ENCODE measurements at regions not wholly inside any gene's neighbourhood (a gene's known extent, or its start where the extent isn't known, plus 50 kb on each side); places are given as distances from the start of the nearest gene placed in this dataset.

GRCh38 chr2:48109491-48110204 is 203.3 kb upstream of the FBXO11 start:
- ATAC-seq (no peak), DNase-seq (ENCODE audit: extremely low read depth in 1 of 4, low spot score in 3 of 4) (no peak), FAIRE-seq (no peak)
- H3K36me3 ChIP-seq (ENCODE audit: control insufficient read depth, insufficient read depth, low read length): no peaks in the 10 kb centered on the region
- H3K4me3 ChIP-seq: no peak overlapping the region
- BruUV-seq (replicated peaks): no TSS peak
- H3K27ac ChIP-seq (ENCODE audit: extremely low read depth, low read depth, low read length): no peak overlapping the region
- H3K27me3 ChIP-seq (ENCODE audit: control insufficient read depth in 2 of 2, insufficient read depth in 2 of 2, low read length in 2 of 2): no peaks in the 10 kb centered on the region
- in situ Hi-C loops (cut with MboI): no loop called here
- H3K4me2 ChIP-seq (ENCODE audit: insufficient read depth, low read length): no peak overlapping the region
- peaks cover 29 to 33% of the 10 kb centered on the region in 2 experiments; a peak in 4 of 5 replicates for H3K4me1 ChIP-seq (replicated peaks in 1 of 2; ENCODE audit: control insufficient read depth in 2 of 2, insufficient read depth in 2 of 2, low read length in 2 of 2)
- peak overlapping the region; percentile 66 for H2AFZ ChIP-seq (ENCODE audit: low read depth, low read length)
- no peak overlapping the region for H3K9ac ChIP-seq (ENCODE audit: insufficient read depth in 1 of 2, low read depth in 2 of 2, low read length in 2 of 2)
- no peaks in the 10 kb centered on the region for H3K9me1 ChIP-seq (ENCODE audit: control insufficient read depth, insufficient read depth, low read length)
- POLR2A ChIA-PET: interaction anchor here (0.6 kb wide), 1 partner anchor 327 kb away, joined by 3 read pairs; the partner anchor contains the start of gene MSH6
- 40% methylated on average over 2 of the region's 4 CpGs for WGBS (ENCODE audit: insufficient coverage, low coverage, missing lambda C conversion rate)
- intact Hi-C loops (cut with micrococcal nuclease): loop anchor here (5.0 to 10.0 kb wide), 3 partner anchors 102 to 775 kb away; no protein-coding TSS in a partner anchor
- H3K9me3 ChIP-seq (replicated peaks; ENCODE audit: control insufficient read depth, insufficient read depth, low read depth, low read length): no peaks in the 10 kb centered on the region
- CTCF ChIA-PET (ENCODE audit: low intra/inter-chr PET ratio): interaction anchor here (0.7 kb wide), 1 partner anchor 479 kb away, joined by 3 read pairs; no protein-coding TSS in a partner anchor
- no peaks in the 10 kb centered on the region for H3K79me2 ChIP-seq (ENCODE audit: control insufficient read depth, insufficient read depth, low read length)
- H4K20me1 ChIP-seq (replicated peaks; ENCODE audit: control insufficient read depth, insufficient read depth, low read length): no peaks in the 10 kb centered on the region
- TF ChIP-seq ID3 (CRISPR knock-in tag; IDR thresholded peaks at IDR 0.05): no peak
- TF ChIP-seq ID3 (tag; IDR thresholded peaks at IDR 0.05): no peak
- no peak for TF ChIP-seq PCBP2 (IDR thresholded peaks at IDR 0.05; ENCODE audit: low read depth, low read length, poor library complexity, severe bottlenecking)
- no peak for TF ChIP-seq SIX5 (IDR thresholded peaks at IDR 0.05; ENCODE audit: borderline replicate concordance in 1 of 2, insufficient read depth in 1 of 2, low read depth in 1 of 2, low read length in 2 of 2)
- no peak for TF ChIP-seq C11orf30 (IDR thresholded peaks at IDR 0.05; ENCODE audit: low read depth)
- peak; percentile 75; the same call in 1 of the 2 replicates for TF ChIP-seq ZNF407 (IDR thresholded peaks at IDR 0.05; ENCODE audit: low read depth)
- peak; percentile 32; the same call in 1 of the 2 replicates for TF ChIP-seq ZFX (CRISPR knock-in tag; IDR thresholded peaks at IDR 0.05)
- no peak for TF ChIP-seq RB1 (IDR thresholded peaks at IDR 0.05; ENCODE audit: low read depth)
- no peak for TF ChIP-seq IRF2 (CRISPR knock-in tag; IDR thresholded peaks at IDR 0.05)
- TF ChIP-seq TRIM25 (IDR thresholded peaks at IDR 0.05; ENCODE audit: borderline replicate concordance): no peak

Data from K562 (cell line).